Activated CD4-positive, alpha-beta T cell treated with anti-CD3 and anti-CD28 coated beads, Interleukin-2, Interleukin-4, amounts not matched to agents 100 ng/mL and 50 ng/mL, durations not matched to agents 16 hours and 8 hours (primary cell): ENCODE measurements at regions not wholly inside any gene's neighbourhood (a gene's known extent, or its start where the extent isn't known, plus 50 kb on each side); places are given as distances from the start of the nearest gene placed in this dataset.

Experiments
- DNase-seq: peaks from one replicate; pipeline ENCODE4 v3.0.0-alpha.2; 2020; ENCODE audit warnings: low spot score

DNA sequence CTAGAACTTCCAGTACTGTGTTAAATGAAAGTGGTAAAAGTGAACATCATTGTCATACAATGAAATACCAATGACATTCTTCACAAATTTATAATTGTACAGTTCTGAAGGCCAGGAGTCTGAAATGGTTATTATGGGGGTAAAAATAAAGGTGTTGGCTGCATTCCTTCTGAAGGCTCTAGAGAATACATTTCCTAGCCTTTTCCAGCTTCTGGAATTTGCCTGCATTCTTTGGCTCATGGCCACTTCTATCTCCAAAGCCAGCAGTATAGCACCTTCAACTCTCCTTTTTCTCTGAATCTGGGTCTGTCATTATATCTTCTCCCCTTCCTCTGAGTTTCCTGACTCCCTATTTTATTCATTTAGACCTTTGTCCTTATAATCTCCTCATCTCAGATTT is 1232.7 kb upstream of the TENM4 start:
- no peak for DNase-seq

DNA sequence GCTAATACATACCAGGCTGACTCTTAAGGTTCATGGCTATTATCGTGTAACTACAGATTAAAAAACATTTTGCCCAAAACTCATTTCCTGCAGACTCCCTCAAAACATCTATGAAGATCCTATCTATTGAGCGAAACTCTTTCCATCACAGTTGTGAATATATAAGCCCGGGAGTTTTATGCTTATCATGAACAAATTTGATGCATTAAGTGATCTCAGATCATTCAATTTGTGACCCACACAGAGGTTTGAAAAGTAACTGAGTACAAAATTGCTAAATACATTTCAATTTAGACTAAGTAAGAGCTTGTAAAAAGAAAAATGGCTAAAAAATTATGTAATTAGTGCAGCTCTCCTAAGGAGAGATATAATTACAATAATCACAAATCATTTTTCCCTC is 1228.8 kb upstream of the TENM4 start:
- DNase-seq: no peak

DNA sequence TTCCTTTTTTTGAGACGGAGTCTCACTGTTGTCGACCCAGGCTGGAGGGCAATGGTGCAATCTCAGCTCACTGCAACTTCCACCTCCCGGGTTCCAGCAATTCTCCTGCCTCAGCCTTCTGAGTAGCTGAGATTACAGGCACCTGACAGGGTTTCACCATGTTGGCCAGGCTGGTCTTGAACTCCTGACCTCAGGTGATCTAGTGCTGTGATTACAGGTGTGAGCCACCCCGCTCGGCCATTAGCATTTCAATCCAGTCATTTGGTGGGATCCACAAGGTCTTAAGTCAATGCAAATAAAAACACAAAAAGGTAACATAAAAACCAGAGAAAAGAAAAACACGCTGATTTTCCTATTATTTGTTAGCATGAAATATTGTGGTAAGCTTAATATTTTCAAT is 1227.2 kb upstream of the TENM4 start:
- DNase-seq: no peak

DNA sequence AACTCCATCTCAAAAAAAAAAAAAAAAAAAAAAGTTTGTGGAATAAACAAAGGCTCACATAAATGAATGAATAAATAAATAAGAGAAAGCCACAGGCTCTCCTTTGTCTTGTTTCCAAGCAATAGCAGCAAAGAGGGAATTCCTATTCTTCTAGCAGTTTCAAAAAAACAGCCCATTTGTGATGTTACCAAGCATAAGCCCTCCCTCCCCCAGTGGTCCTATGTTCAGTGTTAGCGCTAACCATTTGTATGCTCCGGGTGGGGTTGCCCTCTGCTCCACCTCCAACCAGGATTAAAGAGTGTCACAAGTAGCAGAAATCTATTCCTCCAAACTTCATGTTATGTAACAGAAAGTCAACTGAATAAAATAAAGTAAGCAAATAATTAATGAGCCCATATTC is 1215.0 kb upstream of the TENM4 start:
- no peak for DNase-seq

DNA sequence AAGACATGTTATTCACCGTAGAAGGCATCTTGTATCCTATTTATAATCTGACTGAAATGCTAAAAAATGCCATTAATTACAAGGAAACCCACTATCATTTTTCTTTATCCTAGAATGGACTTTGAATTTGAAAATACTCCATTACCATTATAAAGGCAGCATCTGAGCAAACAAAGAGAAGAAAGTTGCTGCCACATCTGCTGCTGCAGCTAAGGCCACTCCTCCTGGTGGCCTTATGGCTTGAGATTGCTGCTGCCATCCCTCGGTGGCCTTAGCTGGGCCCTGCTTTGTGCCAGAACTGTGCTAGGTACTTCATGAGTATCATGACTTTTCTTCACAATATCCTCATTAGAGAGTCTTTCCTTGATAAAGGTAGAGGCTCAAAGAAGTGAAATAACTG is 1210.1 kb upstream of the TENM4 start:
- DNase-seq: no peak

DNA sequence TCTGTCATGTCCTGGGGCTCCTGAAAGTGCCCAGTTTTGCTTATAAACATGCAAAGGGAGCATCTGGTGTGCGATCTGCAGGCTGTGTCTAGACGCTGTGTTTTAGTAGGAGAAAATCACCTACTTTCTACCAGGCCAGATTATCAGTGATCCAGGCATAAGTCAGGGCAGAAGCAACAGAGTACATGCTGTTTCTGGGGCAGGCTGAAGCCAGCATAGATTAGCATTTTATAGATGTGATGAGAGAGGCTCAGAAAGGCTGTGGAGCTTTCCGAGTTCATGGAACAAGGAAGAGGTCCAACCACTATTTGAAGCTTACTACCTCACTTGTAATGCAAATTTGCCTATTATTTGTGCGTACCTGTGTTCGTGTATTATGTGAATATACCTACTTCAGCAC is 1208.4 kb upstream of the TENM4 start:
- DNase-seq: no peak

DNA sequence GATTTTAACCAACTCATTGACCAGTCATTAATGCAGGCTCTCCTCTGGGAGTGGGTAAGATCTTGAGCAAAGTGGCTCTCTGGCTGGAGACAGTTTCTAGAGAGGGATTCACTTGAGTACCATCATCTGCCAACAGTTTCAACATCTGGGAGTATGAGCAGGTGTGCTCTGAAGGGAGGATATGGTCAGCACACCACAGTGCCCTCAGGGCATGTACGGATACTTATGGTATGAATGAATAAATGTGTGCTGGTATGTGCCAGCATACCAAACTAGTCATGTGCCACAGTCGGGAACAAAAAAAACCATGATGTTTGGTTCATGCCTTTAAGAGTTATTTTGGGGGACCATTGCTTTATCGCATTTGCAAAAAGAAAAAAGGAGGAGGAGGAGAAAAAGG is 1197.5 kb upstream of the TENM4 start:
- DNase-seq: no peak

DNA sequence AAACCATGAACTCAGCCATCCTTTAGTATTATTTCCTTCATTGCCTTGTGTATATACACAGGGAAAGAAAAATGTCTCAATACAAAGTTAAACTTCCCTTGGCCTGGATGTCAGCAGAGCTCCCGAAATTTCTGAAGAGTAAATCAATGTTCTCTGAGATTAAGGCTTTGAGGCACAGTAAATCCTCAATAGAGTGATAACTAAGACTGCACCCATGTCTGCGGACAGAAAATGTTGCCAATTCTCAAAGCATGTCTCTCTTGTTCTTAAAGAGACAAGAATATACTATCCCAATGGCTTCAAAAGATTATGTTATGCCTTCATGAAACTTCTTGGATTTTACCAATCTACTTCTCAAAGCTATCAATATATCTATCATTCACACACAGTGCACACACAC is 1196.7 kb upstream of the TENM4 start:
- no peak for DNase-seq

DNA sequence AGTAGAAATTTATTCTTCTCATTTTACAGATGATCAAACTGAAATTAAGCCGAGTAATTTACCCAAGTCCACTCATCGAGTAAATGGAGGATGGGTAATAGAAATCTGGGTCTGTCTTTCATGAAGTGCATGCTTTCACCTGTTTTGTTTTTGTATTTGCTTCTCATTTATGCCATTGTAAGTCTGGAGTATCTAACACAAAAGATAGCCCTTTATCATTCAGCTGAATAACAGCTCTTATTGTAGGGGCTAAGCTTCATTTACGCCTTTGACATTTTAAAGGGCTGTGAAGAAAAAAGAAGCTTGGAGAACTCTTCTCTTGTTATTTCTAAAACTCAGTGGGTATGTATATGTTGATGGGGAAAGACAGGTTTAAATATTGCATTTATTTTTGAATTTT is 1196.2 kb upstream of the TENM4 start:
- no peak for DNase-seq

DNA sequence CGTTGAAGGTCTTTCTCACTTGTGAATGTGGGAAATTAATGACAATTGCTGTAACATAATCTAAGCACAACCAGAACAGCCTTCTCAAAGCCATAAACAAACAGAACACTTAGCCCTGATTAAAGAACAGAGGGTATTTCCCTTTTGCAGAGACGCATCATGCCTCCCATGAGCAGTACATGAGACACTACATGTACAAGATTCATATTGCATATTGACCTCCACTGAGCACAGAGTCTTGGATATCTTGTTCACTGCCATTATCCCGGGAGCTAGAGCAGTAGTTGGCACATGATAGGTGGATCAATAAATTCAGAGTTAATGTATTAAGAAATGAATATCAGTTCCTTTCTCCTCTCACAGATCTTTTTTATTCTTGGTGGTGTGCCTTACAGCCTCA is 1194.3 kb upstream of the TENM4 start:
- DNase-seq: no peak

DNA sequence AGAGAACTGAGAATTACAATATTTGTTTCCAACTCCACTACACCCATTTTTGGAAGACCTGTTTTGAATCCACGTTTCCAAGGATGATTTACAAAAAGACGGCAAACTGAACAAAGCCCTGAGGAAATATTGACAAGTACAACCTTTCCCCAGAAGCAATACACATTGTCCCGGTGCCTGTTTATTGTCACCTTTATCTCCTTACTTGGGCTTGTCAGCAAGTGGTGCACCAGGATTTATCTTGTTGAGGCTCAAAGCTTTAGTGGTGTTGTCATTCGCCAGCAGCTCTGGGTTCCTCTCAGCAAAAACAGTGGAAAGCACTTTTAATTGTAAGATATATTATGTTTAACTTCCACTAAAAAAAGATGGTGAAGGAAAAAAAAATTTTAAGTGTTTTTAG is 1191.9 kb upstream of the TENM4 start:
- DNase-seq: no peak

DNA sequence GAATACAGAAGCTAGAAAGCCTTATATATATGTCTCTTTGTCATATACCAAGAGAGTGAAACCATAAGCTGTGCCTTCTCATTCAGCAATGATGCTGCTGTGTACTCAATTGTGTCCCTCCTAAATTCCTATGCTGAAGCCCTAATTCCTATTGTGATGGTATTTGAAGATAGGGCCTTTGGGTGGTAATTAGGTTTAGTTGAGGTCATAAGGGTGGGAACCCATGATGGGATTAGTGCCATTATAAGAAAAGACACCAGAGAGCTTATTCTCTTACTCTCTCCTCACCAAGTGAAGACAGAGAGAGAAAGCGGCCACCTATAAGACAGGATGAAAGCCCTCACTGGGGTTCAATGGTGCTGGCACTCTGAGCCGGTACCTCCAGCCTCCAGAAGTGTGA is 1191.3 kb upstream of the TENM4 start:
- no peak for DNase-seq

DNA sequence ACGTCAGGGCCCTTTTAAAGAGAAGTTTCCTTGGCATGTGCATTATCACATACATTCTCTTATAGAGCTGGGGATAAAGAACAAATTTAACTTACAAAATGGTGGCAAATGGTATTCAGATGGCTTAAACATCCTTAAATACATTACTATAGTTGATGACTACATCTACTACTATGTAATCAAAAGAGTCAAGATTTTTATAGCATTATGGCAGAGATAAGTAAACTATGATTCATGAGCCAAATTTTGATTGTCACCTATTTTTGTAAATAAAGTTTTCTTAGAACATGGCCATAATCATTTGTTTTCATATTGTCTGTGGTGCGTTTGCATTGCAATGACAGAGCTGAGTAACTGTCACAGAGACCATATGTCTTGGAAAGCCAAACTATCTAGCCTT is 1188.6 kb upstream of the TENM4 start:
- DNase-seq: no peak

DNA sequence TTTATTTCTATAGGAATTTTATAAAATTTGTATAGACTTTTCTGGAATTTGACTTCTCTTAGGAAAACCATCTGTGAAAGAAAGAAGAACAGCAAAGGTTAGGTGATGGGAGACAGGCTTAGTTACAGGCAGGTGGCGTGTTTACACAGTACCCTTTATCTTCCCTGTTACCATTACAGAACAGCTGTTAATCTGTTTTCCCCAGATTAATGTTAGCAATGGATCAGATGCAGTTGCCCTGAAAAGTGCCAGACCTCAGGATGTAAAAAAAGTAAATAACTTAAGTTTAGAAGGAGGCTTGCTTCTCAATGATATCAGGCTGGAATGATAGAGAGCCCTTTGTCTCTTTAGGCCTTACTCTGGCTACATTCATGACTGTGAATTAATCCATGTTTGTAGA is 1186.5 kb upstream of the TENM4 start:
- no peak for DNase-seq

DNA sequence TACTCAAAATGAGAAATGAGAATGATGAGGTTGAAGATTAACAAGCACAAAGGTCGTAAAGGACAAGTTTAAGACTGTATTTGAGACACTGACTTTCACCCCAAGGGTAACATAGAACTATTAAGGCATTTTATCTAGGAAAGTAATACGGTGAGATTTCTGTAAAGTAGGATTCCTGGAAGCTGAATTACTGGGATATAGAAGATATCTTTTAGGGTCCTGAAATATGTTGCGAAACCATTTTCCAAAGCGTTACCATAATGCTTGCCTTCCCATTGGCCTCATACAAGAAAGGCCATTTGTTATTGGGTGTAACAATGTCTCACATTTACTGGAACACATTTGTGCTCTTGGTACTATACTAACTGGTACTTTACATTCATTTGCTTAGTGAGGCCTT is 1185.9 kb upstream of the TENM4 start:
- no peak for DNase-seq

DNA sequence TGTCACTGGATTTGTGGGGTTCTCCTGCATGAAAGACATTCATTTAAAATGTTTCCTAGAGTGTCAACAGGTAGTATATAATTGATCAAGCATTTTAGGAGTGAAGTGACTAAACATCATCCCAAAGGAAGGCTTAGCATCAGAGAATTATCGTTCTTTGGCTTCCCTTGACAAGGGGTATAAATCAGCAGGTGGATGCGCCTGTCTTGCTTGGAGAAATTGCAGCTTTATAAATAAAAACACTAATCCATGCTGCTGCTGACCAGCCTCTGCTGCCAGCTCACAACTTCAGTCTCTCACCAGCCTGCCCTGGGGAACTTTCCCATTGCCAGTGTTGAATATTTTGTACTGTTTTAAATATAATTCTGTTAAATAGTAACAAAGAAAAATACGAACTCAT is 1184.7 kb upstream of the TENM4 start:
- no peak for DNase-seq

DNA sequence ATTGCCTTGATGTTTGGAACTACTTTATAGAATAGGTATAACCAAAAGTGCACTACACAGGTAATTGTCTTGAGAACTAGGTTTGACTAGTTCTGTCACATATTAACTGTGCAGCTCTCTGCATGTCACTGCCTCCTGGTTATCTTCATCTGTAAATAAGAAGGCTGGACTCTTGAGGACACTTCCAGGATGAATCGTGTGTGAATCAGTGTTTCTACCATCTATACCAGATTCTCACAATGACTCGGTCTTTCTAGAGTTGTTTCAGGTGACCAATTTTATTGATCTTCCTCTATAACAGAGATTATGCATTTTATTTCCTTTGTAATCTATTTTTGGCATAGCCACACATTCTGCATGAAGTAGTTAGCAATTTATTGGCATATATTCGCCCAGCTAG is 1181.0 kb upstream of the TENM4 start:
- DNase-seq: no peak

DNA sequence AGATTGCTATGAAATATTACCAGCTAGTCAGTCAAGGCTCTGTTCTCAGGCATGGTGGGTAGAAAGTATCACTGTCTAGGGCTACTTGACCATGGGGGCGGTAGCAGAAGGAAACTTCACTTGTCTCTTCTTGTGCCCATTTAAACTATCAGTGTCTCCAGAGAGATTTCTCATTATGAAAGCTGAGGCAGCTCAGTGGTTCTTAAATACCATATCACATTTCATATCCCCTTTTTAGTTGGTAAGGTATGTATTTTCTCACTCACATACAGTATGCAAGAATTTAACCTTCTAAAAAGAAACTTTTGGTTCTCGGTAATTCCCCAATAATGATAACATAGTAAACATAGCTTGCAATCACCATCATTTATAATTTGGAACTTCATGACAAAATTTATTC is 1180.0 kb upstream of the TENM4 start:
- DNase-seq: no peak

DNA sequence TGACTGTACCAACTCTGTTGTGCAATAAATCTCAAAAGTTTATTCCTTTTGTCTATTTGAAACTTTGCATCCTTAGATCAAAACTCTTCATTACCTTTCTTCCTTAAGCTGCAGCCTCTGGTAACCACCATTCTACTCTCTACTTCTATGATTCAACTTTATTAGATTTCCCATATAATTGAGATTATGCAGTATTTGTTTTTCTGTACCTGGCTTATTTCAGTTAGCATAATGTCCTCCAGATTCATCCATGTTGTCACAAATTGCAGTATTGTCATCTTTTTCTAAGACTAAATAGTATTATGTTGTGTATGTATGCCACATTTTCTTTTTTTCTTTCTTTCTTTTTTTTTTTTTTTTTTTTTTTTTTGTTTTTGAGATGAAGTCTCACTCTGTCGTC is 1176.3 kb upstream of the TENM4 start:
- DNase-seq: no peak

DNA sequence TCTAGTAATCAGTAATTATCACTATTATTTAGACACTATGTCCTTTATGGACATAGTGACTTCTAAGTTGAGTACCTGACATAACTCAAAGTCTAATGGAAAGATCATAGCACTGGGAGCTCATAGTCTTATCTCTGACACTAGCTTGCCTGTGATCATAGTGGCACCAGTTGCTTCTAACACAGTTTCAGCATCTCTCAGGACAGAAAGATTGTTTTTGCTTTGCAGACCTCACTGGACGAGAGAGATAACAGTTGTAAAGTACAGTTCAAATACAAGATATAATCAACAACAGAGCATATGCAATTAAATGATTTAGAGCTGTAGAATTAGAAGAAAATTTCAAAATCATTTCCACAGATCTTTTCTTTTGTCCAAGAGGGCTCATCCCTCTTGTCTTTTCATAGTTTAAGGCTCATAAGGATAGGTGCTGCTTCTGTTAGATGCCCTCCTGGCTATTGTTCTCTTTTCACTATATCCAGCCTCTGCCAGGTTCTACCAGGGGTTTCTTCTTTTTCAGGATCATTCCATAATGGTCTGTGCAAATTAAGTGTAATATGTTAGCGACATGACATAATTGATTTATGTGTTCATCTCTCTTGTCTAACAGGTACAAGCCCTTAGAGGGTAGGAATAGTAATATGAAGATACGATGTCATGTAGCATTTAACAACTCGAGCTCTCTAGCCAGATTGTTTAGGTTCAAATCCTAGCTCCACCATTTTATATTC is 1175.4 kb upstream of the TENM4 start:
- DNase-seq: no peak

DNA sequence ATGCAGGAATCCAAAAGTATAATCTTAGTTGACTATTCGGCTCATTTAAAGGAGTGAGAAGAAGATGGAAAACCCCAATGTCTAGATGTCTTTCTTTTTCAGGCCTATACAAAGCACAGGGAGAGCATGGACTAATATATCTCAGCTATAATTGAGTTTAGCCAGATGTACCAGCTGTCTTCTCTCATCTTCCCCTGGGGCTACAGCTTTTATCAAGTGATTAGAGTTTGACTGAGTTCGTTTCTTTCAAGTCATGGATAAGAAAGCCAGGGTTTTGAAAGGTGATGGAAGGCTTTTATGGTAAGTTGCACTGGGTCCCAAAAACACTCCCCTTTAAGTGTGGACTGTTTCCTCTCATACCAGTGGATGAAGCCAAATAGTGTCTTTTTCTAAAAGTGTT is 1172.8 kb upstream of the TENM4 start:
- no peak for DNase-seq

DNA sequence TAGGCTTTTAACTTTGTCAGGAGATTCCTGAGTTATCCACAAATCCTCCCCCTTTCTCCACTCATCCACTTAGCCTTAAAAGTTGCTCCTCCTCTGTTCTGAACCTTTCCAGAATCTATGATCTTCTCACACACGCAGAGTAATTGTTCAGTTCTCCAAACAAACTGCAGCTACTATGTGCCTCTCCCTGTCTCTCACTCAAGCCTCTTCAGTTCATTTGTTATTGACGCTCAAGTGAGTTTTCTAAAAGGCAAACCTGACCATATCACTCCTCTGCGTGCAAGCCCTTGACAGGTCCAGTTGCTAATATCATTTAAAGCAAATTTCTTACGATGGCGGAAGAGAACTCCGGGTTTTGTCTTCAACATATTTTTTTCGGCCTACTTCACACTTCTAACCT is 1169.7 kb upstream of the TENM4 start:
- no peak for DNase-seq

DNA sequence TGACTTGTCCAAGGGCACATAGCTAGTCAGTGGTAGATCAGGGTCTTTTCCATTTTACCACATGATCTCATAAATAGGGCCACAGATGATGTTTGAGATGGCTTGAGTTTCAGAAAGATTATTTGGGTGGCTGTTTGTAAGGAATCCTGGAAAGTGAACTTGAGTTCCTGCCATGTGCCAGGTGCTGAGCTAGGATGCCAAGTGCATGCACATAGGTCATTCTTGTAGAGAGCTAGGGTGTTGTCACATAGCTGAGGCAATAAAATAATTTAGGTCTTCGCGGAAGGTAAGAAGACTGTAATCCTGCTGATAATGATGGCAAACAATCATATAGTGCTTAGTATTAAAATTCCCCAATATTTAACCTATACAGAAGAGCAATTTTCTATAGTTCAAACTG is 1162.6 kb upstream of the TENM4 start:
- no peak for DNase-seq

DNA sequence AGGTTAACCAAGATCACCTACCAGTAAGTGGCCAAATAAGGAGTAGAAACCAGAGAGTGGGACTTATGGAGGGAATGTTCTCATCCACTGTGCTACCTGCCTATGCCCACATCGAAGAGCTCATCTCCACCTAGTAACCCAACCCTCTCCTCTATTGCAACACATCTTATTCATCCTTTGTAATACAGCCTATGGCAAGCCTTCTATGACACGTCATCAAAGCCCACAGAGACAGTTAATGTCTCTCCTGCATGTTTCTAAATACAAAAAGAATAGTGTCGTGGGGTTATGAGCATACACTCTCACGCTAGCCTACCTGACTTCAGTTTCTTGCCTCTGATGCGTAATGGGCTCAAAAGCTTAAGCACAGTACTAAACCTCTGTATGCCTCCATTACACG is 1158.1 kb upstream of the TENM4 start:
- DNase-seq: no peak

DNA sequence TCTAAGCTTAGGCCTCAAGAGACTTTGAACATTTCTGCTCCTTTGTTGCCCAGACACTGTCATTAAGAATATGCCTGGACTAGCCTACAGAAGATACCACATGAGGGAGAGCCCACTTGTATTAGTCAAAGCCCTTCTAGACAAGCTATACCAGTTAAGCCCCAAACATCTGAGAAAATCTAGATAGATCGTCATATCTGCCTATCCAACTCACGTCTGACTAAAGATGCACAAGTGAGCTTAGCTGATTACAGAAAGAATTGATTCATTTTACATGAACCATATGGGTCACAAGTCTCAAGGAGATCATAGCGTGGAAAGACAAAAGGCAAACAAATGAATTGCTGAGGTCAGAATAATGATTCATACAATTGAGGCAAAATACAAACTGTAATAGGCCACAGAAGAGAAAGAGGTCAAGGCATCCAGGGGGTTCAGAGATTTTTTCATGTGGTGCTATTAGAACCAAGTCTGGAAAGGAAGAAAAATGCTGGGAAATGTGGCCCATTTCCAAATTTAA is 1155.5 kb upstream of the TENM4 start:
- no peak for DNase-seq
